Smooth muscle cell (in vitro differentiated cells): ENCODE measurements at regions not wholly inside any gene's neighbourhood (a gene's known extent, or its start where the extent isn't known, plus 50 kb on each side); places are given as distances from the start of the nearest gene placed in this dataset.

Experiments
- DNase-seq: peaks from one replicate; lab custom pipeline; 2025; ENCODE audit not compliant: unreplicated experiment; lab: John Stamatoyannopoulos, UW
- H2AFZ ChIP-seq: fragments of 200-600 bp; sonication (generic); 2 replicates; pipeline ENCODE4 v1.6.0; 2016; ENCODE audit warnings: antibody characterized with exemption, low read depth, mild to moderate bottlenecking
- H3F3A ChIP-seq: fragments of 200-600 bp; sonication (generic); 2 replicates; pipeline ENCODE4 v1.6.0; 2017; ENCODE audit warnings: antibody characterized with exemption, low read depth
- H3K27ac ChIP-seq: fragments of 200-600 bp; sonication (generic); 2 replicates; pipeline ENCODE4 v1.5.1; 2016; ENCODE audit warnings: low read depth, mild to moderate bottlenecking
- H3K27me3 ChIP-seq: fragments of 200-600 bp; sonication (generic); 2 replicates; pipeline ENCODE4 v1.6.1; 2016; ENCODE audit warnings: low read depth, mild to moderate bottlenecking
- H3K36me3 ChIP-seq: fragments of 200-600 bp; sonication (generic); 2 replicates; pipeline ENCODE4 v1.5.1; 2016; ENCODE audit warnings: low read depth
- H3K4me1 ChIP-seq: fragments of 200-600 bp; sonication (generic); 2 replicates; pipeline ENCODE4 v1.5.1; 2016; ENCODE audit warnings: low read depth
- H3K4me2 ChIP-seq: fragments of 200-600 bp; sonication (generic); 2 replicates; pipeline ENCODE4 v1.6.0; 2016; ENCODE audit warnings: mild to moderate bottlenecking
- H3K4me3 ChIP-seq: fragments of 200-600 bp; sonication (generic); 2 replicates; pipeline ENCODE4 v1.5.1; 2016; ENCODE audit warnings: mild to moderate bottlenecking
- H3K79me2 ChIP-seq: fragments of 200-600 bp; sonication (generic); 2 replicates; pipeline ENCODE4 v1.6.0; 2016; ENCODE audit warnings: low read depth, mild to moderate bottlenecking
- H3K9ac ChIP-seq: fragments of 200-600 bp; sonication (generic); 2 replicates; pipeline ENCODE4 v1.6.0; 2016; ENCODE audit warnings: low read depth
- H3K9me3 ChIP-seq: fragments of 200-600 bp; sonication (generic); replicated peaks from 2 replicates; pipeline ENCODE4 v1.5.1; 2016; ENCODE audit warnings: low read depth
- H4K20me1 ChIP-seq: fragments of 200-600 bp; sonication (generic); 2 replicates; pipeline ENCODE4 v1.6.0; 2016; ENCODE audit warnings: low read depth
- WGBS: methylation state at CpG from one replicate; pipeline ENCODE4 v1.1.7; 2016; ENCODE audit warnings: low lambda C conversion rate; 5-methylcytosine and 5-hydroxymethylcytosine counted together
- TF ChIP-seq, protein P1 (sequence below): fragments of 200-600 bp; sonication (generic); IDR thresholded peaks from 2 replicates; pipeline ENCODE4 v1.5.1; 2017; ENCODE audit warnings: borderline replicate concordance, mild to moderate bottlenecking, antibody characterized with exemption; ENCODE audit not compliant: insufficient read depth, poor library complexity, severe bottlenecking

DNA sequence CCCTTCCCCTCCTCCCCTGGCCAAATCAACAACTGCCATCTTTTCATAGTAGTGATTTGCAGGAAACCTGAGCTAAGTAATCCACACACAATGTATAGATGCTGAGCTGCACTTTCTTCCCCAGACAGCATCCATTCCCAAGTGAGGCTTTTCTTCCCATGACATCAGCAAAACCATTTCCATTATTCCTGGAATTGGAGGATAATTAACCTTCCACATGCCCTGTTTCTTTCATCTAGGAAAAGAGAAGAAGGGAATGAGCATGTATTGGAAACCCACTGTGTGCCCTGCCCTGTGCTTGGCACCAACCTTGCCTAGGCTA lies 268.0 kb downstream of the ZSWIM6 start:
- Histone ChIP-seq H3K27ac (no peak overlapping the region), H3K27me3 (no peaks in the 10 kb centered on the region), H3K79me2 (no peaks in the 10 kb centered on the region), H3F3A (no peaks in the 10 kb centered on the region), H3K4me2 (no peak overlapping the region), H2AFZ (peak overlapping the region; percentile 21), H3K4me3 (no peak overlapping the region), H3K4me1 (no peaks in the 10 kb centered on the region), H3K36me3 (no peaks in the 10 kb centered on the region), H3K9ac (no peak overlapping the region), H4K20me1 (no peaks in the 10 kb centered on the region), H3K9me3 (no peaks in the 10 kb centered on the region)
- TF ChIP-seq, protein P1, sequence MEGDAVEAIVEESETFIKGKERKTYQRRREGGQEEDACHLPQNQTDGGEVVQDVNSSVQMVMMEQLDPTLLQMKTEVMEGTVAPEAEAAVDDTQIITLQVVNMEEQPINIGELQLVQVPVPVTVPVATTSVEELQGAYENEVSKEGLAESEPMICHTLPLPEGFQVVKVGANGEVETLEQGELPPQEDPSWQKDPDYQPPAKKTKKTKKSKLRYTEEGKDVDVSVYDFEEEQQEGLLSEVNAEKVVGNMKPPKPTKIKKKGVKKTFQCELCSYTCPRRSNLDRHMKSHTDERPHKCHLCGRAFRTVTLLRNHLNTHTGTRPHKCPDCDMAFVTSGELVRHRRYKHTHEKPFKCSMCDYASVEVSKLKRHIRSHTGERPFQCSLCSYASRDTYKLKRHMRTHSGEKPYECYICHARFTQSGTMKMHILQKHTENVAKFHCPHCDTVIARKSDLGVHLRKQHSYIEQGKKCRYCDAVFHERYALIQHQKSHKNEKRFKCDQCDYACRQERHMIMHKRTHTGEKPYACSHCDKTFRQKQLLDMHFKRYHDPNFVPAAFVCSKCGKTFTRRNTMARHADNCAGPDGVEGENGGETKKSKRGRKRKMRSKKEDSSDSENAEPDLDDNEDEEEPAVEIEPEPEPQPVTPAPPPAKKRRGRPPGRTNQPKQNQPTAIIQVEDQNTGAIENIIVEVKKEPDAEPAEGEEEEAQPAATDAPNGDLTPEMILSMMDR, result no peak
- DNase-seq, result no peak

DNA sequence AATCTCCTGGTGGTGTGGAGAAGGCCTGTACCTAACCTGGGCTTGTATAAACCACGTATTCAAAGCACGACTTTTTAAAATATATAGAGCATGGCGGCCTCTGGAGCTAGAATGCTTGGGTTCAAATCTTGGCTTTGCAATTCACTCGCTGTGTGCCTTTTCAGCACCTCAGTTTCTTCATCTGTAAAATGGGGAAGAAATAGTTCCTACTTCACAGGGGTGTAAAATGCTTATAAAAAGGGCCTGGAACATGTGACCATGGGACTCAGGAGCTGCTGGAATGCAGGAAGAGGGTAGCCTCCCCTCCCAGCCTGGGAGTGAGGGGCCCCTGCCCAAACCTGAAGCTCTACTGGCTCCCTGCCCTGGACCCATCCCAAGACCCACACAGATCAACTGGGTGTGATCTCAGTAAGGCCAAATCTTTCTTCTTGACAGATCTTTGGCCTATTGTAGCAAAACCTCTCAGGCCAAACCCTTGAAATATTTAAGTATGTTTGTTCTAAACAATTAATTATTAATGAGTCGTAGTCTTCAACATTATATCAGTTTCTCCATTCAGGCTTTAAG lies 269.0 kb downstream of the ZSWIM6 start:
- H3K27ac ChIP-seq, result no peak overlapping the region
- WGBS, result 97% methylated on average over 5 of the region's 5 CpGs
- TF ChIP-seq, protein P1, result no peak

DNA sequence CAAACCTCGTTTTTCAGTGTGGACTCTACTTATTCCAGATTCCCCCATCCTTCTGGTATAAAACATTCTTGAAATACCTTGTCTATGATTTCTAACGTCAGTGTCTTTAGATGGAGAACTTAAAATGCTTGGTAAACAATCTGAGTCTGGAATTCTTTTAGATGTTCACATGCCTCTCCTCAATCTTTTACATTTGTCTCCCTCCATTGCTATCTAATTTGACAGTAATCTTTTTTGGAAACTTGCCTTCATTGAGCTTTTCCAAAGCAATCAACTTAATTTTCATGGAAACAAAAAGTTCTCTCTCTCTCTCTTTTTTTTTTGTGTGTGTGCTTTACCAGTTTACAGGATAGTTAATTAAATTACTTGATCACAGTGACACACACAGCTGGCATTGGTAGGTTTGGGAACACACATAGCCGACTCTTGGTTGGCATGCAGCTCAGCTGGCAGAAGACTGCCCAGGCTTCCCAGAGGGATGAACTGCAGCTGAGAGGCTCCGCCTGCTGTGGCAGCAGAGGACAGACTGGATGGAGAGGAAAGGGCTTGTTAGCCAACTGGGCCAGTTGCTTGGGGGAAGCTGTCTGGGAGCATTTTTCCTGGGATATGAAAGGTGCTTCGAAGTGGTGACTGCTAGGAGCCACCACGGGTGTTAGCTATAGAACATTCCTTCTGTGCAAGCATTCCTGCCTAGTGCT lies 271.3 kb downstream of the ZSWIM6 start:
- no peak overlapping the region for H3K9ac ChIP-seq
- 73% methylated on average over 6 of the region's 6 CpGs for WGBS

More for the DNA sequence above, 269.0 kb downstream of the ZSWIM6 start:
- Histone ChIP-seq H3K36me3 (no peaks in the 10 kb centered on the region), H3K9me3 (no peaks in the 10 kb centered on the region), H3K4me1 (no peaks in the 10 kb centered on the region), H4K20me1 (no peaks in the 10 kb centered on the region), H3F3A (no peaks in the 10 kb centered on the region), H3K79me2 (no peaks in the 10 kb centered on the region), H3K27me3 (no peaks in the 10 kb centered on the region), H3K4me2 (no peak overlapping the region), H2AFZ (no peak overlapping the region), H3K4me3 (no peak overlapping the region), H3K9ac (no peak overlapping the region)
- DNase-seq, result no peak

More for the DNA sequence above, 271.3 kb downstream of the ZSWIM6 start:
- no peak overlapping the region for H3K27ac ChIP-seq
- no peaks in the 10 kb centered on the region for H3K36me3 ChIP-seq
- no peak overlapping the region for H3K4me2 ChIP-seq
- no peaks in the 10 kb centered on the region for H4K20me1 ChIP-seq
- no peaks in the 10 kb centered on the region for H3K9me3 ChIP-seq
- no peaks in the 10 kb centered on the region for H3K79me2 ChIP-seq
- DNase-seq, result no peak
- H3K4me1 ChIP-seq, result no peaks in the 10 kb centered on the region
- no peak overlapping the region for H3K4me3 ChIP-seq
- TF ChIP-seq, protein P1, result no peak
- H3K27me3 ChIP-seq, result no peaks in the 10 kb centered on the region
- H3F3A ChIP-seq, result no peaks in the 10 kb centered on the region
- H2AFZ ChIP-seq, result no peak overlapping the region
